A549 (cell line): ENCODE measurements at regions not wholly inside any gene's neighbourhood (a gene's known extent, or its start where the extent isn't known, plus 50 kb on each side); places are given as distances from the start of the nearest gene placed in this dataset.

Experiments used
- ATAC-seq, 2 experiments: fragments of 200-7000 bp in 1 of 2; fragments of >200 bp in 1 of 2; cut with Nextera tagmentation in 1 of 2; cut with Tn5 transposase in 1 of 2; 3 replicates each; pipeline versions ENCODE4 v1.8.0 to v1.9.1; 2018 to 2020; ENCODE audit warnings: mild to moderate bottlenecking in 1 of 2, moderate library complexity in 1 of 2
- CTCF ChIA-PET: fragments of 300-600 bp; sonication (Branson Sonifier 250); formaldehyde crosslinking; extraction: SDS; loops from one replicate; lab custom pipeline; 2021; ENCODE audit warnings: antibody characterized with exemption, inconsistent platforms; lab: Yijun Ruan, JAX
- POLR2A ChIA-PET: fragments of 350-600 bp; formaldehyde crosslinking; extraction: SDS; loops from one replicate; lab custom pipeline; 2021; ENCODE audit warnings: antibody characterized with exemption, inconsistent platforms; lab: Yijun Ruan, JAX
- DNase-seq, 2 experiments: peaks; one replicate each; pipeline versions ENCODE4 v3.0.0 to v3.0.0-alpha.2; 2011 to 2016; ENCODE audit warnings: low read depth in 1 of 2, low spot score in 1 of 2
- FAIRE-seq: peaks from 2 replicates; lab custom pipeline; 2011; peaks lifted over from hg19 to GRCh38; lab: Jason Lieb, UNC
- H3K27ac ChIP-seq, 2 experiments: fragments of >200 bp; sonication (Bioruptor Twin); formaldehyde crosslinking; 3 replicates each; pipeline ENCODE4 v1.5.1; 2016 to 2017
- H3K4me1 ChIP-seq: fragments of >200 bp; sonication (Bioruptor Twin); formaldehyde crosslinking; 3 replicates; pipeline ENCODE4 v1.6.1; 2016
- H3K4me2 ChIP-seq: fragments of >200 bp; sonication (Bioruptor Twin); formaldehyde crosslinking; 3 replicates; pipeline ENCODE4 v1.6.1; 2016
- H3K4me3 ChIP-seq: fragments of >200 bp; sonication (Bioruptor Twin); formaldehyde crosslinking; 3 replicates; pipeline ENCODE4 v1.5.1; 2016
- H3K9me3 ChIP-seq: fragments of >200 bp; sonication (Bioruptor Twin); formaldehyde crosslinking; 3 replicates; pipeline ENCODE4 v1.6.1; 2016
- CBX8 ChIP-seq: fragments of 200-600 bp; sonication (generic); IDR thresholded peaks from 2 replicates; pipeline ENCODE4 v1.6.1; 2016
- CHD2 ChIP-seq: fragments of 150-350 bp; IDR thresholded peaks from 2 replicates; pipeline ENCODE4 v1.6.1; 2014; ENCODE audit warnings: low read length; ENCODE audit not compliant: partially characterized antibody
- CHD4 ChIP-seq: fragments of 200-600 bp; sonication (generic); IDR thresholded peaks from 2 replicates; pipeline ENCODE4 v1.6.1; 2016; ENCODE audit warnings: antibody characterized with exemption, mild to moderate bottlenecking, borderline replicate concordance
- FOSB ChIP-seq: fragments of 250-450 bp; sonication (Bioruptor Pico); IDR thresholded peaks from 2 replicates; pipeline ENCODE4 v1.5.0; 2020; ENCODE audit warnings: mild to moderate bottlenecking, moderate library complexity
- GATA3 ChIP-seq: IDR thresholded peaks from 2 replicates; pipeline ENCODE4 v1.6.1; 2012; ENCODE audit warnings: borderline replicate concordance
- HDAC2 ChIP-seq: fragments of 200-600 bp; sonication (generic); IDR thresholded peaks from 2 replicates; pipeline ENCODE4 v1.6.1; 2016
- HES2 ChIP-seq: fragments of >200 bp; sonication (Bioruptor Twin); formaldehyde crosslinking; IDR thresholded peaks from 2 replicates; pipeline ENCODE4 v1.6.1; 2016
- HEYL ChIP-seq: fragments of 250-450 bp; sonication (Bioruptor Pico); IDR thresholded peaks from 2 replicates; pipeline ENCODE4 v1.8.0; 2021; ENCODE audit warnings: mild to moderate bottlenecking, moderate library complexity
- HMGXB4 ChIP-seq: fragments of 250-450 bp; sonication (Bioruptor Pico); IDR thresholded peaks from 2 replicates; pipeline ENCODE4 v1.5.0; 2021; ENCODE audit warnings: mild to moderate bottlenecking, moderate library complexity, borderline replicate concordance
- HOXA7 ChIP-seq: fragments of 250-450 bp; sonication (Bioruptor Pico); IDR thresholded peaks from 2 replicates; pipeline ENCODE4 v1.5.0; 2020; ENCODE audit warnings: mild to moderate bottlenecking, moderate library complexity
- HOXB13 ChIP-seq: fragments of 250-450 bp; sonication (Bioruptor Pico); IDR thresholded peaks from 2 replicates; pipeline ENCODE4 v1.5.0; 2020; ENCODE audit warnings: low read depth, mild to moderate bottlenecking, moderate library complexity
- HOXB5 ChIP-seq: fragments of 250-450 bp; sonication (Bioruptor Pico); IDR thresholded peaks from 2 replicates; pipeline ENCODE4 v1.5.0; 2020; ENCODE audit warnings: mild to moderate bottlenecking, moderate library complexity
- JUN ChIP-seq, 2 experiments: fragments of >200 bp; sonication (Bioruptor Twin); formaldehyde crosslinking; IDR thresholded peaks; 2 replicates in 1 of 2; 3 replicates in 1 of 2; pipeline ENCODE4 v1.6.1; 2016 to 2017
- JUNB ChIP-seq: fragments of >200 bp; sonication (Bioruptor Twin); formaldehyde crosslinking; IDR thresholded peaks from 2 replicates; pipeline ENCODE4 v1.6.1; 2016
- KDM5A ChIP-seq: fragments of 200-600 bp; sonication (generic); IDR thresholded peaks from 2 replicates; pipeline ENCODE4 v1.6.1; 2016; ENCODE audit warnings: antibody characterized with exemption, mild to moderate bottlenecking
- MAFK ChIP-seq: fragments of 450-650 bp; IDR thresholded peaks from 2 replicates; pipeline ENCODE4 v1.6.1; 2014; ENCODE audit not compliant: partially characterized antibody
- NFE2L2 ChIP-seq: fragments of 150-350 bp; conservative IDR thresholded peaks from 2 replicates; pipeline ENCODE4 v1.6.1; 2014; ENCODE audit warnings: low read length
- NPAS2 ChIP-seq: fragments of 250-450 bp; sonication (Bioruptor Pico); IDR thresholded peaks from 2 replicates; pipeline ENCODE4 v1.8.0; 2022; ENCODE audit warnings: mild to moderate bottlenecking, moderate library complexity, borderline replicate concordance
- PBX3 ChIP-seq: IDR thresholded peaks from 2 replicates; pipeline ENCODE4 v1.6.1; 2012
- RAD21 ChIP-seq, 2 experiments: fragments of >200 bp in 1 of 2; sonication (Bioruptor Twin) in 1 of 2; formaldehyde crosslinking in 1 of 2; IDR thresholded peaks in 1 of 2; conservative IDR thresholded peaks in 1 of 2; 2 replicates in 1 of 2; 3 replicates in 1 of 2; pipeline ENCODE4 v1.6.1; 2012 to 2018; ENCODE audit warnings: inconsistent platforms in 1 of 2
- RARB ChIP-seq: fragments of 250-450 bp; sonication (Bioruptor Pico); IDR thresholded peaks from 2 replicates; pipeline ENCODE4 v1.8.0; 2021; ENCODE audit warnings: mild to moderate bottlenecking, moderate library complexity
- SMC3 ChIP-seq: fragments of >200 bp; sonication (Bioruptor Twin); formaldehyde crosslinking; IDR thresholded peaks from 3 replicates; pipeline ENCODE4 v1.6.1; 2018; ENCODE audit warnings: inconsistent platforms
- SREBF2 ChIP-seq: fragments of 450-650 bp; IDR thresholded peaks from 2 replicates; pipeline ENCODE4 v1.6.1; 2014; ENCODE audit warnings: mild to moderate bottlenecking, moderate library complexity
- TP53 ChIP-seq: fragments of 250-450 bp; sonication (Bioruptor Pico); IDR thresholded peaks from 2 replicates; pipeline ENCODE4 v1.5.0; 2021; ENCODE audit warnings: mild to moderate bottlenecking, moderate library complexity
- ZFP36 ChIP-seq: fragments of 450-650 bp; IDR thresholded peaks from 2 replicates; pipeline ENCODE4 v1.6.1; 2014; ENCODE audit warnings: borderline replicate concordance; ENCODE audit not compliant: partially characterized antibody
- WGBS: methylation state at CpG from one replicate; pipeline ENCODE4 v1.1.6; 2017; ENCODE audit errors: missing lambda C conversion rate; 5-methylcytosine and 5-hydroxymethylcytosine counted together
- TF ChIP-seq, protein P1 (sequence below): fragments of >200 bp; sonication (Bioruptor Twin); formaldehyde crosslinking; IDR thresholded peaks from 3 replicates; pipeline ENCODE4 v1.6.1; 2016
- TF ChIP-seq, protein P2 (sequence below): IDR thresholded peaks from 2 replicates; pipeline ENCODE4 v1.6.1; 2012
- TF ChIP-seq, protein P3 (sequence below): fragments of >200 bp; sonication (Bioruptor Twin); formaldehyde crosslinking; IDR thresholded peaks from 3 replicates; pipeline ENCODE4 v1.5.1; 2016
- TF ChIP-seq, protein P4 (sequence below): fragments of 200-600 bp; sonication (generic); IDR thresholded peaks from 2 replicates; pipeline ENCODE4 v1.6.1; 2016; ENCODE audit warnings: antibody characterized with exemption, mild to moderate bottlenecking, moderate library complexity

GRCh38 chr10:78972947-78973900, 95.5 kb upstream of the ZMIZ1 start:
- Histone ChIP-seq H3K4me3 (peak overlapping the region; percentile 47), H3K4me1 (peaks cover 50% of the 10 kb centered on the region), H3K4me2 (peak overlapping the region; percentile 94), H3K9me3 (no peaks in the 10 kb centered on the region), H3K27ac (peak overlapping the region; percentile 96)
- ATAC-seq (peak; percentile 65 to 71), FAIRE-seq (no peak), DNase-seq (peak; percentile 93 to 98)
- 4% methylated on average over 17 of the region's 49 CpGs for WGBS
- ChIA-PET POLR2A (interaction anchor here (0.8 to 2.8 kb wide), 18 partner anchors 9 to 718 kb away, joined by 3 to 42 read pairs (median 4); partner anchors contain the start of gene ZMIZ1), CTCF (interaction anchor here (0.9 to 2.1 kb wide), 3 partner anchors 10 to 222 kb away, joined by 3 to 8 read pairs (median 3); no protein-coding TSS in a partner anchor)
- no peak for TF ChIP-seq HES2
- TF ChIP-seq, protein P1, sequence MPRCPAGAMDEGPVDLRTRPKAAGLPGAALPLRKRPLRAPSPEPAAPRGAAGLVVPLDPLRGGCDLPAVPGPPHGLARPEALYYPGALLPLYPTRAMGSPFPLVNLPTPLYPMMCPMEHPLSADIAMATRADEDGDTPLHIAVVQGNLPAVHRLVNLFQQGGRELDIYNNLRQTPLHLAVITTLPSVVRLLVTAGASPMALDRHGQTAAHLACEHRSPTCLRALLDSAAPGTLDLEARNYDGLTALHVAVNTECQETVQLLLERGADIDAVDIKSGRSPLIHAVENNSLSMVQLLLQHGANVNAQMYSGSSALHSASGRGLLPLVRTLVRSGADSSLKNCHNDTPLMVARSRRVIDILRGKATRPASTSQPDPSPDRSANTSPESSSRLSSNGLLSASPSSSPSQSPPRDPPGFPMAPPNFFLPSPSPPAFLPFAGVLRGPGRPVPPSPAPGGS, result peak; percentile 84; the same call in 1 of the 3 replicates
- TF ChIP-seq FOSB (CRISPR knock-in tag), result 0 out of 2 replicates have a peak, but pooled peaks have one; percentile 77
- TF ChIP-seq PBX3, result peak; percentile 88
- TF ChIP-seq GATA3, result peak; percentile 60; the same call in 1 of the 2 replicates
- no peak for TF ChIP-seq CBX8
- TF ChIP-seq KDM5A, result no peak
- no peak for TF ChIP-seq CHD4
- peak; percentile 85 to 87; a peak in 3 of 5 replicates for TF ChIP-seq JUN (IDR thresholded peaks at IDR 0.05)
- no peak for TF ChIP-seq HOXB5 (CRISPR knock-in tag)
- TF ChIP-seq, protein P2, sequence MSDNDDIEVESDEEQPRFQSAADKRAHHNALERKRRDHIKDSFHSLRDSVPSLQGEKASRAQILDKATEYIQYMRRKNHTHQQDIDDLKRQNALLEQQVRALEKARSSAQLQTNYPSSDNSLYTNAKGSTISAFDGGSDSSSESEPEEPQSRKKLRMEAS, result peak; percentile 75
- TF ChIP-seq, protein P3, sequence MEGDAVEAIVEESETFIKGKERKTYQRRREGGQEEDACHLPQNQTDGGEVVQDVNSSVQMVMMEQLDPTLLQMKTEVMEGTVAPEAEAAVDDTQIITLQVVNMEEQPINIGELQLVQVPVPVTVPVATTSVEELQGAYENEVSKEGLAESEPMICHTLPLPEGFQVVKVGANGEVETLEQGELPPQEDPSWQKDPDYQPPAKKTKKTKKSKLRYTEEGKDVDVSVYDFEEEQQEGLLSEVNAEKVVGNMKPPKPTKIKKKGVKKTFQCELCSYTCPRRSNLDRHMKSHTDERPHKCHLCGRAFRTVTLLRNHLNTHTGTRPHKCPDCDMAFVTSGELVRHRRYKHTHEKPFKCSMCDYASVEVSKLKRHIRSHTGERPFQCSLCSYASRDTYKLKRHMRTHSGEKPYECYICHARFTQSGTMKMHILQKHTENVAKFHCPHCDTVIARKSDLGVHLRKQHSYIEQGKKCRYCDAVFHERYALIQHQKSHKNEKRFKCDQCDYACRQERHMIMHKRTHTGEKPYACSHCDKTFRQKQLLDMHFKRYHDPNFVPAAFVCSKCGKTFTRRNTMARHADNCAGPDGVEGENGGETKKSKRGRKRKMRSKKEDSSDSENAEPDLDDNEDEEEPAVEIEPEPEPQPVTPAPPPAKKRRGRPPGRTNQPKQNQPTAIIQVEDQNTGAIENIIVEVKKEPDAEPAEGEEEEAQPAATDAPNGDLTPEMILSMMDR, result no peak
- TF ChIP-seq, protein P4, sequence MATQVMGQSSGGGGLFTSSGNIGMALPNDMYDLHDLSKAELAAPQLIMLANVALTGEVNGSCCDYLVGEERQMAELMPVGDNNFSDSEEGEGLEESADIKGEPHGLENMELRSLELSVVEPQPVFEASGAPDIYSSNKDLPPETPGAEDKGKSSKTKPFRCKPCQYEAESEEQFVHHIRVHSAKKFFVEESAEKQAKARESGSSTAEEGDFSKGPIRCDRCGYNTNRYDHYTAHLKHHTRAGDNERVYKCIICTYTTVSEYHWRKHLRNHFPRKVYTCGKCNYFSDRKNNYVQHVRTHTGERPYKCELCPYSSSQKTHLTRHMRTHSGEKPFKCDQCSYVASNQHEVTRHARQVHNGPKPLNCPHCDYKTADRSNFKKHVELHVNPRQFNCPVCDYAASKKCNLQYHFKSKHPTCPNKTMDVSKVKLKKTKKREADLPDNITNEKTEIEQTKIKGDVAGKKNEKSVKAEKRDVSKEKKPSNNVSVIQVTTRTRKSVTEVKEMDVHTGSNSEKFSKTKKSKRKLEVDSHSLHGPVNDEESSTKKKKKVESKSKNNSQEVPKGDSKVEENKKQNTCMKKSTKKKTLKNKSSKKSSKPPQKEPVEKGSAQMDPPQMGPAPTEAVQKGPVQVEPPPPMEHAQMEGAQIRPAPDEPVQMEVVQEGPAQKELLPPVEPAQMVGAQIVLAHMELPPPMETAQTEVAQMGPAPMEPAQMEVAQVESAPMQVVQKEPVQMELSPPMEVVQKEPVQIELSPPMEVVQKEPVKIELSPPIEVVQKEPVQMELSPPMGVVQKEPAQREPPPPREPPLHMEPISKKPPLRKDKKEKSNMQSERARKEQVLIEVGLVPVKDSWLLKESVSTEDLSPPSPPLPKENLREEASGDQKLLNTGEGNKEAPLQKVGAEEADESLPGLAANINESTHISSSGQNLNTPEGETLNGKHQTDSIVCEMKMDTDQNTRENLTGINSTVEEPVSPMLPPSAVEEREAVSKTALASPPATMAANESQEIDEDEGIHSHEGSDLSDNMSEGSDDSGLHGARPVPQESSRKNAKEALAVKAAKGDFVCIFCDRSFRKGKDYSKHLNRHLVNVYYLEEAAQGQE, result no peak
- TF ChIP-seq HEYL (CRISPR knock-in tag), result no peak
- peak; percentile 29; the same call in 1 of the 2 replicates for TF ChIP-seq HOXA7 (CRISPR knock-in tag)
- TF ChIP-seq SREBF2, result no peak
- TF ChIP-seq TP53, result 0 out of 2 replicates have a peak, but pooled peaks have one; percentile 58
- 0 out of 2 replicates have a peak, but pooled peaks have one; percentile 18 for TF ChIP-seq HMGXB4 (CRISPR knock-in tag)
- TF ChIP-seq MAFK, result no peak
- 0 out of 2 replicates have a peak, but pooled peaks have one; percentile 13 for TF ChIP-seq HOXB13
- TF ChIP-seq HDAC2, result 0 out of 2 replicates have a peak, but pooled peaks have one; percentile 41
- peak; percentile 75 for TF ChIP-seq JUNB
- 0 out of 2 replicates have a peak, but pooled peaks have one; percentile 52 for TF ChIP-seq NPAS2 (CRISPR knock-in tag)
- no peak for TF ChIP-seq CHD2
- TF ChIP-seq RARB (CRISPR knock-in tag), result peak; percentile 17; the same call in 1 of the 2 replicates
- no peak for TF ChIP-seq ZFP36
- TF ChIP-seq NFE2L2, result no peak
- TF ChIP-seq SMC3, result no peak
- peak in 1 of 2 experiments; percentile 26; a peak in 3 of 5 replicates for TF ChIP-seq RAD21 (conservative IDR thresholded peaks at IDR 0.05 in 1 of 2, IDR thresholded peaks at IDR 0.05 in 1 of 2)
